A204.1 (cell line): ENCODE measurements at regions not wholly inside any gene's neighbourhood (a gene's known extent, or its start where the extent isn't known, plus 50 kb on each side); places are given as distances from the start of the nearest gene placed in this dataset.

Experiments used
- FAIRE-seq: peaks from 2 replicates; lab custom pipeline; 2012; peaks lifted over from hg19 to GRCh38; lab: Jason Lieb, UNC

- FAIRE-seq: no peak
Measured at GRCh38 chr12:24723759-24724158, 225.1 kb downstream of the BCAT1 start.

DNA sequence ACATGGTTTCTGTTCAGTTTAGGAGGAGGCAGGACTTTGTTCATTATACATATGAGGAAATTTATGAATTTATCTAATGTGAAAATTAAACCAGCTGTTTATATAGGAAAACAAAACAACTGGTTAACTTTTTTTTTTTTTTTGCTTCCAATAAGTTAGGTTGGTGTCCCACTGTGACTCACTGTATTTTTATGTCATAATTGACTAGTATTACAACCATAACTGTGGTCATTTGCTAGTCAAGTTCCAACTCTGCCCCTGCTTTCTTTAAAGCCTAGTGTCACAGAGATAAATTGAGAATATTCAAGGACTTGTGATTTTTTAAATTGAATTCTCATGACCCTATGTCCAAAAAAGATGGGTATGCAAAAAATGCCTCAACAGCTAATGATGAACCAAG, 227.7 kb downstream of the BCAT1 start:
- no peak for FAIRE-seq

DNA sequence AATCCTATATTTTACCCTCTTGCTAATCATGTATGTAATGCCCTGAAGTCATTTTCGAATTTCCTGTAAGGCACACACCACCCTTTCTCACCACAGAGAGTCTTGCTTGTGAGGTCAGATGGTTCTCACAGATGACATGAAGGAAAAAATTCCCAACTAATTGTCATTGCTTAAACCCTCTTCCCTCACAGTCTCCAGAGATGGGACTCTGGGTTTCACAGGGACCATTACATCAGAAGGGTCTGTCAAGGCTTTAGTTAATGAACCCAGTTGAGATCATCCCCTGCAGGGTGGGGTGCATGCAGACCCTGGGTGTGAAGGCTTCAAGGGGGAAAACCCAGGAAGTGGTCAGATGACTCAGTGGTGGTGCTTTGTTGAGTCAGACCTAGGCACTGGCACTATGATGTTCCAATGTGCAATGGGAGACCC, 229.6 kb downstream of the BCAT1 start:
- no peak for FAIRE-seq

GRCh38 chr12:24718617-24719016, 230.3 kb downstream of the BCAT1 start:
- FAIRE-seq: no peak

DNA sequence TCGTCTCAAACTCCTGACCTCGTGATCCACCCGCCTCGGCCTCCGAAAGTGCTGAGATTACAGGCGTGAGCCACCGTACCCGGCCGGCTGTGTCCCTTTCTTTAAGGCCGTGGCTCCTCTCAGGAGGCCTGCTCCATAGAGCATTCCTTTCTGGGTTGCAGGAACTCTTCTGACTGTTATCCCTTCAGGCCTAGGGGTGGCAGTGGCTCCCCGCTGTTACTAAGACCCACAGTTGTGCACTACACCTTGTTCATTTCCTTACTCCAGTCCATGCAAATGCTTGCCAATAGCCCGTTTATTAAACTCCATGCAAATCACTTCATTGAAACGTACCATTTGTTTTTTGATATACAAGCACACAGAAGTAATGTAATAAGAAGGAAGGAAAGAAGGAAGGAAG, 234.7 kb downstream of the BCAT1 start:
- FAIRE-seq: no peak

DNA sequence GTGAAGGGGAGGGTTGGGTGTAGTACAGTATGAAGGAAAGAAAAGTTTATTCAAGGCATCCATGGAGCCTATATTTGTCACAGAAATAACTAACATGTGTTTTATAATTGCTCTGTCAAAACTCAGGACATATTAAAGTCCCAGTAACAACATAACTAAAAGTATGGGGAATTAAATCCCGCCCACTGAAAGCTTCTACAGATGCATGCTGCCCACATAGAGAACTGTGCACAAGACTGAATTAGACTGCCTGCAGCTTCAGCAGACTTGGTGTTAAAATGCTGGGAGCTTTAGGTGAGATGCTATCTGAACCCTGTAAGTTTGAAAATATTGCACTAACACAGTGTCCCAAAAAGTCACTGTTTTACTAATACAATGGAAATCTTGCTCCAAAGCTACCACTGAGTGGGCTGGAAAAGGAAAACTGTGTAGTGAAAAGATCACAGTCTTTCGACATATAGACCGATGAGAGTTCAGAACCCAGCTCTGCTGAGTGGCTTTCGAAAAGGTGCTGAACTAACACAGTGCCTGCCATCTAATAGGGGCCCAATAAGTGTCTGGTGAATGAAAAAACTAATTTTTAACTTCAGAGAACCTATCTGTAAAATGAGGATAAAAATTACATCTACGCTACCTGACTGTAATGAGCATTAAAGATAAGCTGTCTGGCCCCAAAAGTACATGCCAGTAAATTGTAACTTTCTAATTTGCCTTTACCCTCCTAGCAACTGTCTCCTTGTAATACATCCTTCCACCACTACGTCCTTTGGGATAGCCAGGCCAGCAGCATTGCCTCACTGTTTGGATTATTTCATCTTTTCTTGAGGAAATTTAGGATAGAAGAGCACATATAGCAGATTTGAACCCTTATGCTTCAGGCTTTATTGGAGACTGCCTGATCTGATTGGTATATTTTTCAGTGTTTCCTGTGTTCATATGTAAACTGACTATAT, 237.6 kb downstream of the BCAT1 start:
- no peak for FAIRE-seq

GRCh38 chr12:24709216-24709615, 239.7 kb downstream of the BCAT1 start:
- no peak for FAIRE-seq

- FAIRE-seq: no peak
Measured at GRCh38 chr12:24708718-24709117, 240.2 kb downstream of the BCAT1 start.

DNA sequence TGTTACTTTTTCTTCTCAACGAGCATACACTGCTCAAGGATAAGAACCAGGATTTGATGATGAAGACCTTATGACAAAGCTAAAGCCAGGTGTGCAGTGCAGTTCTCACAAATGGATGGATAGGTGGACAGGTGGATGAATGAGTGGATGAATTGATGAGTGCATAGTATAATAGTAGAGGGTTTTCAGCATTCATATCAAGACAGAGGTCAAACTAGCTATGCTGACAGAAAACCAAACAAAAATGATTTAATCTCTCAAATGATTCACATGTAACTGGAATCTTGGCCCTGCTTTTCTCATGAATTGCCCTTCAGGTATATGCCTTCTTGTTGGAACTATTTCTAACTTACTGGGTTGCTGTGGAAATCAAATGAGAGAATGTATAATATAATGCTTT, 240.9 kb downstream of the BCAT1 start:
- FAIRE-seq: no peak

DNA sequence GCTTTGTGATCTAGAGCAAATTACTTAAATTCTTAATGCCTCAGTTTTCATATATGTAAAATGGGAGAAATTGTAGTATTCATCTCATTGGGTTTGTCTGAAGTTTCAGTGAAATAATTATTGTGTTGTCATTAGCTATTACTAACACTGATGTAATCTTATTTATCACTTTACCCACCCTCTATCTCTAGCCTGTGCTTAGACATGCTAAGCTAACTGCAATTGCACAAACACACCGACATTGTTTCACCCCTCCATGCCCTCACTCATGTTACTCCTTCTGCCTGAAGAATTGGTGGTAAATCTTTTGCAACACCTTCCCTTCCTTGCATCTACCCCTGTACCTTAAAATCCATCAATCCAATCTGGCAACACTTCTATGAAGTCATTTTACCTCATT, 241.6 kb downstream of the BCAT1 start:
- FAIRE-seq: no peak

- no peak for FAIRE-seq
Measured at GRCh38 chr12:24705741-24706358, 243.1 kb downstream of the BCAT1 start.

- no peak for FAIRE-seq
Measured at GRCh38 chr12:24705216-24705615, 243.7 kb downstream of the BCAT1 start.

GRCh38 chr12:24701343-24701742, 247.6 kb downstream of the BCAT1 start:
- no peak for FAIRE-seq

DNA sequence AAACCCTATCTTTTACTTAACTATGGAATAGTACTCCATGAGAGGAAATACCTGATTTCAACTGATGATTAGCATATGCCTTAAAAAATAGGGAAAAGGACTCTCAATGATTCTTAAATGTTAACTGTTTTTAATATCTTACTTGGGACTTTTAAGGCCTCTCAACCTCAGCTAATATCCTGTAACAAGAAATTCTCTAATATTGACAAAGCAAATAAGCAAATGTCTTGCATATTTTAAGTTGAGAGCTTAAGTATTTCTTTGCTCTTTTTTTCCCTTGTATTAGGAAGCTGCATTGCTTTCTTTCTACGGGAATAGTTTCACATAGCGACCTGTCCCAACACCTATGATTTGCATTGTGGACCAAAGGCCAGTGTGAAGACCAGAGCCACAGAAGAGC, 249.9 kb downstream of the BCAT1 start:
- no peak for FAIRE-seq

- FAIRE-seq: no peak
Measured at GRCh38 chr12:24697769-24698168, 251.1 kb downstream of the BCAT1 start.

DNA sequence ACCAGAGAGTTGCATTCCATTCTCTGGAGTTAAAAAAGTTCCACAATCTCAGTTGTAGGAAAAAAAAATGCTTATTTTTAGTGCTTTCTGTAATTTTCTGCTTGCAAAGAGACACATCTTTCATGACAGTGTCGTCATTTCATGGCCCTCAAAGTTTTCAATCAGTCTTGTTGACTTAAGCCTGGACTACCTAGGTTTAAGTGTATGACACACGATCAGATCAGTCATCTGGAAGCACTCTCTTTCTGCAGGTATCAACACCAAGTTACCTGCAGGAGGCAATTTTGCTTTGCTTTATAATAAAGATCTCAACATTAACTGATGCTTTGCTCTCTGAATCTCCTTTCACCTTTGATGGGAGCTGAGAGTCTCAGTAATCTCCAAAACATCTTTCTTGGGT, 251.6 kb downstream of the BCAT1 start:
- no peak for FAIRE-seq

DNA sequence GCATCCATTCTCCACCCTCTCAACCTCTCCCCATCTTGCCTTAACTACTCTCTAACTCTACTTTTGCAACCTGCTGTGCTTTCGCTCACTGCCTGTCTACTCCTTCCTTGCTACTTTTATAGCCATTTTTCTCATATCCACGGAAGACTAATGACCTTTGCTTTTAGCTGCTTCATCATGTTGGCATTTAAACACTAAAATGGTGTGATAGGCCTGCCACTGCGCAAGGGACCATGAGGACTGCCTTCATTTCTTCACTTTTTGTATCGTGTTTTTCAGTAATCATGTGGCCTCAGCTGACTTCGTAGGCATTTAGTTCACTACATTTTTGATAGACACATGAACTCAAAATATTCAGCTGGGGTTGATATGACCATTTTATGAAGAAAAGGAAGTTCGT, 252.1 kb downstream of the BCAT1 start:
- FAIRE-seq: no peak

GRCh38 chr12:24695657-24696329, 253.1 kb downstream of the BCAT1 start:
- FAIRE-seq: no peak

- no peak for FAIRE-seq
Measured at GRCh38 chr12:24695103-24695502, 253.8 kb downstream of the BCAT1 start.

DNA sequence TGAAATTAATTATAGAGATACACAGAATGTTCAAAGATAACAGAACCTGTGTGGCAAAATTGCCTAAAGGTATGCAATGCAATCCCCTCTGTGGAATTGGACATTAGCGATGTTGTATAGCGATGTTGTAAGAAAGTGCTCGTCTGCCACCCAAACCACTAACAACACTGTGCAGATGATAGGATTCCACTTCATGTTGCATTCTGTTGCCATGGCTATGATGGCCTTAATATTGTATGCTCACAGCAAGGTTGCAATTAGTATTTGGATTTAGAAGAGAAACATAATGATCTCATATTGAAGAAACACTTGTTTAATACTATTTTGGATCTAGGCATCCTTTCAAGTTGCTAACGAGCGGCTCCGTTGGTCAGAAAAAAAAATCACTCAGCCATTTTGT, 260.3 kb downstream of the BCAT1 start:
- FAIRE-seq: no peak

GRCh38 chr12:24681570-24681969, 267.3 kb downstream of the BCAT1 start:
- FAIRE-seq: no peak

GRCh38 chr12:24679126-24679525, 269.8 kb downstream of the BCAT1 start:
- no peak for FAIRE-seq

- FAIRE-seq: no peak
Measured at GRCh38 chr12:24678436-24678835, 270.5 kb downstream of the BCAT1 start.
